HepG2 (cell line): ENCODE measurements at regions not wholly inside any gene's neighbourhood (a gene's known extent, or its start where the extent isn't known, plus 50 kb on each side); places are given as distances from the start of the nearest gene placed in this dataset.
A peak's percentile ranks its signal among the peaks of the same experiment; 100 is the strongest.

Experiments
- ATAC-seq: fragments of 200-7000 bp; cut with Tn5 transposase; 3 replicates; pipeline ENCODE4 v1.9.1; 2020; ENCODE audit warnings: mild to moderate bottlenecking, moderate library complexity
- BruUV-seq: library from RNA; stranded (reverse); fragments of 400-500 nt; replicated peaks from 2 replicates; lab custom pipeline; 2021; lab: Mats Ljungman, UMichigan
- CTCF ChIA-PET: fragments of 300-600 bp; formaldehyde crosslinking; extraction: SDS; loops from one replicate; lab custom pipeline; 2021; ENCODE audit warnings: low total read pairs, inconsistent platforms, low intra/inter-chr PET ratio; lab: Yijun Ruan, JAX
- POLR2A ChIA-PET: fragments of 350-600 bp; sonication (Branson Sonifier 250); formaldehyde crosslinking; loops from one replicate; lab custom pipeline; 2020; ENCODE audit warnings: antibody characterized with exemption, inconsistent platforms; lab: Yijun Ruan, JAX
- DNase-seq: peaks from one replicate; pipeline ENCODE4 v3.0.0-alpha.2; 2015; ENCODE audit warnings: low spot score
- FAIRE-seq: peaks from 3 replicates; lab custom pipeline; 2011; peaks lifted over from hg19 to GRCh38; lab: Jason Lieb, UNC
- H2AFZ ChIP-seq: one replicate; pipeline ENCODE4 v1.6.1; 2011; ENCODE audit warnings: low read length, inconsistent platforms
- H3K27ac ChIP-seq: fragments of 300-600 bp; 3 replicates; pipeline ENCODE4 v1.8.0; 2011; ENCODE audit warnings: mixed run types, mild to moderate bottlenecking, mixed read lengths, low read length, inconsistent platforms; ENCODE audit not compliant: insufficient read depth; ENCODE audit errors: extremely low read length
- H3K27me3 ChIP-seq, 2 experiments: fragments of 200-600 bp in 1 of 2; 2 replicates in 1 of 2; 3 replicates in 1 of 2; pipeline versions ENCODE4 v1.6.0 to v1.8.0; 2011; ENCODE audit warnings: low read length in 2 of 2, mild to moderate bottlenecking in 2 of 2, moderate library complexity in 2 of 2, inconsistent platforms in 1 of 2; ENCODE audit not compliant: insufficient read depth in 2 of 2, control insufficient read depth in 1 of 2
- H3K36me3 ChIP-seq, 2 experiments: fragments of 200-600 bp in 1 of 2; replicated peaks in 1 of 2; 2 replicates in 1 of 2; 3 replicates in 1 of 2; pipeline versions ENCODE4 v1.5.1 to v1.8.0; 2011; ENCODE audit warnings: low read length in 2 of 2, inconsistent platforms in 1 of 2; ENCODE audit not compliant: insufficient read depth in 2 of 2, control insufficient read depth in 1 of 2
- H3K4me1 ChIP-seq: 2 replicates; pipeline ENCODE4 v1.5.1; 2012; ENCODE audit warnings: low read length, inconsistent platforms; ENCODE audit not compliant: insufficient read depth
- H3K4me2 ChIP-seq: 2 replicates; pipeline ENCODE4 v1.6.0; 2011; ENCODE audit warnings: low read depth, low read length, inconsistent platforms
- H3K4me3 ChIP-seq, 3 experiments: fragments of 200-600 bp in 1 of 3; sonication (generic), shearing (Covaris generic) in 1 of 3; replicated peaks in 1 of 3; 2 replicates each; pipeline ENCODE4 v1.5.1; 2011 to 2016; ENCODE audit warnings: low read length in 3 of 3, inconsistent platforms in 2 of 3, low read depth in 2 of 3, mild to moderate bottlenecking in 2 of 3, control low read depth in 1 of 3, mixed read lengths in 1 of 3; ENCODE audit not compliant: insufficient read depth in 1 of 3
- H3K79me2 ChIP-seq: one replicate; pipeline ENCODE4 v1.6.1; 2011; ENCODE audit warnings: low read length, inconsistent platforms; ENCODE audit not compliant: insufficient read depth
- H3K9ac ChIP-seq: 2 replicates; pipeline ENCODE4 v1.6.0; 2011; ENCODE audit warnings: mild to moderate bottlenecking, low read depth, low read length, inconsistent platforms; ENCODE audit not compliant: insufficient read depth
- H3K9me3 ChIP-seq: 2 replicates; pipeline ENCODE4 v1.5.1; 2012; ENCODE audit warnings: mild to moderate bottlenecking, low read length
- H4K20me1 ChIP-seq: 2 replicates; pipeline ENCODE4 v1.6.0; 2011; ENCODE audit warnings: inconsistent platforms, mild to moderate bottlenecking, low read length, moderate library complexity; ENCODE audit not compliant: insufficient read depth
- CREM ChIP-seq, 2 experiments: sonication (generic) in 1 of 2; formaldehyde crosslinking in 1 of 2; IDR thresholded peaks; 2 replicates each; pipeline versions ENCODE4 v1.4.0 to v1.6.1; 2016 to 2020; ENCODE audit warnings: antibody characterized with exemption in 1 of 2, mild to moderate bottlenecking in 1 of 2, missing genetic modification reagents in 1 of 2
- CTCF ChIP-seq: sonication (generic); formaldehyde crosslinking; IDR thresholded peaks from 2 replicates; pipeline ENCODE4 v1.5.0; 2020; ENCODE audit warnings: mild to moderate bottlenecking, missing genetic modification reagents, moderate library complexity
- EP300 ChIP-seq, 3 experiments: sonication (generic) in 1 of 3; formaldehyde crosslinking in 1 of 3; IDR thresholded peaks; 2 replicates each; pipeline versions ENCODE4 v1.5.1 to v1.6.1; 2011 to 2020; ENCODE audit warnings: low read depth in 2 of 3, low read length in 2 of 3, borderline replicate concordance in 1 of 3, improper control_type of control experiment in 1 of 3, mild to moderate bottlenecking in 1 of 3, missing genetic modification reagents in 1 of 3, moderate library complexity in 1 of 3
- HNF4A ChIP-seq: sonication (generic); formaldehyde crosslinking; IDR thresholded peaks from 2 replicates; pipeline ENCODE4 v1.4.0; 2020; ENCODE audit warnings: missing genetic modification reagents
- NCOR1 ChIP-seq: fragments of 200-600 bp; sonication (generic); IDR thresholded peaks from 2 replicates; pipeline ENCODE4 v1.7.0; 2017; ENCODE audit warnings: antibody characterized with exemption, low read length, borderline replicate concordance
- NFE2L1 ChIP-seq: sonication (generic); formaldehyde crosslinking; IDR thresholded peaks from 2 replicates; pipeline ENCODE4 v1.4.0; 2020; ENCODE audit warnings: missing genetic modification reagents, mild to moderate bottlenecking, borderline replicate concordance
- NKX3-1 ChIP-seq: sonication (generic); formaldehyde crosslinking; IDR thresholded peaks from 2 replicates; pipeline ENCODE4 v1.5.0; 2020; ENCODE audit warnings: missing genetic modification reagents
- RBAK ChIP-seq: sonication (generic); formaldehyde crosslinking; IDR thresholded peaks from 2 replicates; pipeline ENCODE4 v1.5.1; 2020; ENCODE audit warnings: mild to moderate bottlenecking, missing genetic modification reagents
- RBFOX2 ChIP-seq: fragments of 200-400 bp; formaldehyde crosslinking; IDR thresholded peaks from 2 replicates; pipeline ENCODE4 v1.6.1; 2017; ENCODE audit warnings: low read depth, mild to moderate bottlenecking, low read length
- SOX5 ChIP-seq: IDR thresholded peaks from 2 replicates; pipeline ENCODE4 v1.6.1; 2016; ENCODE audit warnings: borderline replicate concordance
- SRF ChIP-seq: IDR thresholded peaks from 2 replicates; pipeline ENCODE4 v1.6.1; 2011; ENCODE audit warnings: mild to moderate bottlenecking, low read depth, low read length, moderate library complexity
- YEATS2 ChIP-seq: sonication (generic); formaldehyde crosslinking; IDR thresholded peaks from 2 replicates; pipeline ENCODE4 v1.4.0; 2020; ENCODE audit warnings: missing genetic modification reagents, borderline replicate concordance
- ZC3H4 ChIP-seq: sonication (generic); formaldehyde crosslinking; IDR thresholded peaks from 2 replicates; pipeline ENCODE4 v1.4.0; 2020; ENCODE audit warnings: missing genetic modification reagents, borderline replicate concordance
- ZFP1 ChIP-seq: IDR thresholded peaks from 2 replicates; pipeline ENCODE4 v1.6.1; 2016
- ZNF34 ChIP-seq: sonication (generic); formaldehyde crosslinking; IDR thresholded peaks from 2 replicates; pipeline ENCODE4 v1.4.0; 2020; ENCODE audit warnings: mild to moderate bottlenecking, missing genetic modification reagents, borderline replicate concordance
- ZNF607 ChIP-seq: sonication (generic); formaldehyde crosslinking; IDR thresholded peaks from 2 replicates; pipeline ENCODE4 v1.5.1; 2020; ENCODE audit warnings: missing genetic modification reagents, mild to moderate bottlenecking, borderline replicate concordance
- ZNF83 ChIP-seq: sonication (generic); formaldehyde crosslinking; IDR thresholded peaks from 2 replicates; pipeline ENCODE4 v1.4.0; 2020; ENCODE audit warnings: missing genetic modification reagents, mild to moderate bottlenecking, borderline replicate concordance
- WGBS: methylation state at CpG from one replicate; pipeline ENCODE4 v1.1.6; 2017; ENCODE audit warnings: low lambda C conversion rate; 5-methylcytosine and 5-hydroxymethylcytosine counted together
- in situ Hi-C: cut with HindIII; loops from 2 replicates; pipeline ENCODE4 v1.10.0; 2017; ENCODE audit warnings: low pct_unique_long_range_greater_than_20kb; ENCODE audit not compliant: extremely low pct_ligation_motif_present
- intact Hi-C: fragments of 100-400 bp; cut with micrococcal nuclease; formaldehyde crosslinking; loops from one replicate; pipeline ENCODE4 v1.10.0; 2022; ENCODE audit not compliant: unreplicated experiment
- TF ChIP-seq, protein P1 (sequence below): sonication (generic); formaldehyde crosslinking; IDR thresholded peaks from 2 replicates; pipeline ENCODE4 v1.5.0; 2020; ENCODE audit warnings: missing genetic modification reagents
- TF ChIP-seq, protein P2 (sequence below): sonication (generic); formaldehyde crosslinking; IDR thresholded peaks from 2 replicates; pipeline ENCODE4 v1.4.0; 2020; ENCODE audit warnings: missing genetic modification reagents

DNA sequence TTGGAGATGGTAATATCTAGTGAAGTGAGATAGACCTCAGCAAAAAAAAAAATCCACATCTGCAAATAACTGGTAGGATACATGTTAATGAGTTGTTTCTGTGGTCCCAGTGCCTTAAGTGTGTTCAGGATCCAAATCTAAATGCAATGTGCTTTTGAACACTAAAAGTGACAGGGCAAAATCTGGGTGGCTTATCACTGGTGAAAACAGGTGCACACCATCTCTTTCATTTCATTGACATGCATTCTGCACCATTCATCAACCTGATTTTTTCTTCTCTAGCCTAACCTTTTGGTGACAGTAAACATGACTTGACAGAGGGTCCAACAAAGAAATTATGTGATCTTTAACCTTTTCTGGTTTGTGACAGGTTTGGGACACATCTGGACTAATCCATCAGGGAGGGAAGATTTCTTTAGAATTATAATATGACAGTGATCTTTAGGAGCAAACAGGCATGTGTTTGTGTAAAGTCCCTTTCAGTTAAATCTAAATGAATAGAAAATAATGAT lies 201.6 kb upstream of the NEGR1 start (continued):
- TF ChIP-seq EP300 (IDR thresholded peaks at IDR 0.05; ENCODE audit: low read depth in 2 of 2, low read length in 2 of 2) (peak in 1 of 2 experiments; percentile 25; a peak in 1 of 4 replicates), EP300 (CRISPR knock-in tag; IDR thresholded peaks at IDR 0.05; ENCODE audit: borderline replicate concordance) (no peak), SOX5 (CRISPR knock-in tag) (0 out of 2 replicates have a peak, but pooled peaks have one; percentile 34), ZC3H4 (CRISPR knock-in tag) (no peak), ZFP1 (CRISPR knock-in tag) (no peak), HNF4A (CRISPR knock-in tag) (0 out of 2 replicates have a peak, but pooled peaks have one; percentile 11)

- DNase-seq = peak; percentile 84
- FAIRE-seq = peak; percentile 42
- 4% methylated on average over 6 of the region's 6 CpGs for WGBS
- peak; percentile 94 for ATAC-seq
- H3K79me2 ChIP-seq = no peaks in the 10 kb centered on the region
- BruUV-seq = no TSS peak
- H2AFZ ChIP-seq = no peak overlapping the region
- H3K27me3 ChIP-seq = no peaks in the 10 kb centered on the region
- H4K20me1 ChIP-seq = no peaks in the 10 kb centered on the region
- H3K4me3 ChIP-seq = peak overlapping the region in 1 of 3 experiments; percentile 7; a peak in 1 of 6 replicates
- ChIA-PET POLR2A (no interaction called here), CTCF (no interaction called here)
- no peaks in the 10 kb centered on the region for H3K36me3 ChIP-seq
- in situ Hi-C loops (no loop called here), intact Hi-C loops (loop anchor here (5.0 to 10.0 kb wide), 3 partner anchors 201 to 1398 kb away; partner anchors contain the start of genes NEGR1 and ZRANB2)
- peak overlapping the region; percentile 67 for H3K4me2 ChIP-seq
- H3K4me1 ChIP-seq = peaks cover 56% of the 10 kb centered on the region
- peak overlapping the region; percentile 60 for H3K27ac ChIP-seq
- H3K9me3 ChIP-seq = peaks cover 28% of the 10 kb centered on the region
- no peak overlapping the region for H3K9ac ChIP-seq
- TF ChIP-seq RBAK (CRISPR knock-in tag) (no peak), RBFOX2 (no peak), ZNF607 (CRISPR knock-in tag) (no peak), YEATS2 (CRISPR knock-in tag) (peak; percentile 19; the same call in 1 of the 2 replicates), NFE2L1 (CRISPR knock-in tag) (no peak), NCOR1 (peak; percentile 78), CREM (IDR thresholded peaks at IDR 0.05) (peak; percentile 96), CREM (CRISPR knock-in tag; IDR thresholded peaks at IDR 0.05) (no peak), ZNF34 (CRISPR knock-in tag) (no peak), ZNF83 (CRISPR knock-in tag) (no peak), CTCF (CRISPR knock-in tag) (no peak), SRF (no peak), NKX3-1 (peak; percentile 95; the same call in 1 of the 2 replicates)
- TF ChIP-seq, protein P1, sequence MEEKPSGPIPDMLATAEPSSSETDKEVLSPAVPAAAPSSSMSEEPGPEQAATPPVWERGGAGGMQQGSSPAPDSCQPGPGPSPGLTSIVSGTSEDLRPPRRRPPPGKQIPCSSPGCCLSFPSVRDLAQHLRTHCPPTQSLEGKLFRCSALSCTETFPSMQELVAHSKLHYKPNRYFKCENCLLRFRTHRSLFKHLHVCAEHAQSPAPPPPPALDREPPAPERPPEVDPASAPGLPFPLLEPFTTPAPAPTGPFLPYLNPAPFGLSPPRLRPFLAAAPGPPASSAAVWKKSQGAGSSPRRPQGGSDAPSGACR = no peak
- TF ChIP-seq, protein P2, sequence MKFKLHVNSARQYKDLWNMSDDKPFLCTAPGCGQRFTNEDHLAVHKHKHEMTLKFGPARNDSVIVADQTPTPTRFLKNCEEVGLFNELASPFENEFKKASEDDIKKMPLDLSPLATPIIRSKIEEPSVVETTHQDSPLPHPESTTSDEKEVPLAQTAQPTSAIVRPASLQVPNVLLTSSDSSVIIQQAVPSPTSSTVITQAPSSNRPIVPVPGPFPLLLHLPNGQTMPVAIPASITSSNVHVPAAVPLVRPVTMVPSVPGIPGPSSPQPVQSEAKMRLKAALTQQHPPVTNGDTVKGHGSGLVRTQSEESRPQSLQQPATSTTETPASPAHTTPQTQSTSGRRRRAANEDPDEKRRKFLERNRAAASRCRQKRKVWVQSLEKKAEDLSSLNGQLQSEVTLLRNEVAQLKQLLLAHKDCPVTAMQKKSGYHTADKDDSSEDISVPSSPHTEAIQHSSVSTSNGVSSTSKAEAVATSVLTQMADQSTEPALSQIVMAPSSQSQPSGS = peak; percentile 59; the same call in 1 of the 2 replicates
Observed at GRCh38 chr1:72482736-72483413, 200.5 kb upstream of the NEGR1 start.
